ENCODE measurements at regions not wholly inside any gene's neighbourhood (a gene's known extent, or its start where the extent isn't known, plus 50 kb on each side); places are given as distances from the start of the nearest gene placed in this dataset.

DNA sequence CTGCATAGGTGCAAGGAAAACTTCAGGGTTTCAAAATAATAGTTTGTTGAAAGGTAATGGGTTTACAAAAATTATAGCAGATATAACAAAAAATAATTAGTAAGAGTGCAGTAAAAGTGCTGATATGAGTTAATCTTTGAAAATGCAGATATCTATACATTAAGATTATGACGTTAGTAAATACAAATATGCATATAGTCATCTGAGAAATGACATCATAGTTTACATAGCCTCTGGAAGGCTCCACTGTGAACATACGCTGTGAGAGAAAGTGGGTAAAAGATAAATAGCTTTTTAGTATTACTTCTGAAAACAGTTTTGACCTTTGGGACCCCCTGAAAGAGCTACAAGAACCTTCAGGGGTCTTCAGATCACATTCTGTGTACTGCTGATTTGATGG is 356.2 kb upstream of the SNX7 start:
- TF ChIP-seq, protein P1, sequence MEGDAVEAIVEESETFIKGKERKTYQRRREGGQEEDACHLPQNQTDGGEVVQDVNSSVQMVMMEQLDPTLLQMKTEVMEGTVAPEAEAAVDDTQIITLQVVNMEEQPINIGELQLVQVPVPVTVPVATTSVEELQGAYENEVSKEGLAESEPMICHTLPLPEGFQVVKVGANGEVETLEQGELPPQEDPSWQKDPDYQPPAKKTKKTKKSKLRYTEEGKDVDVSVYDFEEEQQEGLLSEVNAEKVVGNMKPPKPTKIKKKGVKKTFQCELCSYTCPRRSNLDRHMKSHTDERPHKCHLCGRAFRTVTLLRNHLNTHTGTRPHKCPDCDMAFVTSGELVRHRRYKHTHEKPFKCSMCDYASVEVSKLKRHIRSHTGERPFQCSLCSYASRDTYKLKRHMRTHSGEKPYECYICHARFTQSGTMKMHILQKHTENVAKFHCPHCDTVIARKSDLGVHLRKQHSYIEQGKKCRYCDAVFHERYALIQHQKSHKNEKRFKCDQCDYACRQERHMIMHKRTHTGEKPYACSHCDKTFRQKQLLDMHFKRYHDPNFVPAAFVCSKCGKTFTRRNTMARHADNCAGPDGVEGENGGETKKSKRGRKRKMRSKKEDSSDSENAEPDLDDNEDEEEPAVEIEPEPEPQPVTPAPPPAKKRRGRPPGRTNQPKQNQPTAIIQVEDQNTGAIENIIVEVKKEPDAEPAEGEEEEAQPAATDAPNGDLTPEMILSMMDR (IDR thresholded peaks at IDR 0.05; ENCODE audit: insufficient read depth, low read length, poor library complexity, severe bottlenecking): no peak
- DNase-seq (ENCODE audit: extremely low read depth, insufficient read length): no peak
- Histone ChIP-seq H3K36me3 (ENCODE audit: control insufficient read depth, insufficient read depth, low read length) (no peaks in the 10 kb centered on the region), H3K27me3 (replicated peaks; ENCODE audit: control insufficient read depth, insufficient read depth, low read length) (no peaks in the 10 kb centered on the region), H3K4me3 (replicated peaks; ENCODE audit: low read depth, low read length) (no peak overlapping the region)

- no peak for DNase-seq (ENCODE audit: extremely low read depth, insufficient read length)
- no peaks in the 10 kb centered on the region for H3K36me3 ChIP-seq (ENCODE audit: control insufficient read depth, insufficient read depth, low read length)
- TF ChIP-seq, protein P1 (IDR thresholded peaks at IDR 0.05; ENCODE audit: insufficient read depth, low read length, poor library complexity, severe bottlenecking): no peak
- H3K4me3 ChIP-seq (replicated peaks; ENCODE audit: low read depth, low read length): no peak overlapping the region
- H3K27me3 ChIP-seq (replicated peaks; ENCODE audit: control insufficient read depth, insufficient read depth, low read length): no peaks in the 10 kb centered on the region
Observed at GRCh38 chr1:98304888-98305287, 356.6 kb upstream of the SNX7 start.

DNA sequence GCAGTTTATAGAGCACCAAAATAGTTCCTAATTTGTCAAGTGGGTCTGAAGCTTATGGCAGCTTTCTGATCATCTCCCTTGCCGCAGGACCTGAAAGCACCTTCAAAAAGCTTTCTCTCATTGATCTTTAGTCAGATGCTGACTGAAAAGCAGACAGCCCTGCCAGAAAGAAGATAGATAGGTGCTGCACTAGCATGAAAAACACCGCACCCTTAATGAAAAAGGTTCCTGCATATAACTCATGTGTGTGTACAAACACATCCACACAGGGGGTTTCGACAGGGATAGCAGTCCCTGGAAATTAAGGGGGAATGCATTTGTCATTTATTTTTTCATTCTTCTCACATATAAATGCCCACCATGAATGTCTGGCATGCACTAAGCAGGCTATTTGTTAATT is 361.7 kb upstream of the SNX7 start:
- DNase-seq (ENCODE audit: extremely low read depth, insufficient read length): no peak
- TF ChIP-seq, protein P1 (IDR thresholded peaks at IDR 0.05; ENCODE audit: insufficient read depth, low read length, poor library complexity, severe bottlenecking): no peak
- Histone ChIP-seq H3K36me3 (ENCODE audit: control insufficient read depth, insufficient read depth, low read length) (no peaks in the 10 kb centered on the region), H3K27me3 (replicated peaks; ENCODE audit: control insufficient read depth, insufficient read depth, low read length) (no peaks in the 10 kb centered on the region), H3K4me3 (replicated peaks; ENCODE audit: low read depth, low read length) (no peak overlapping the region)

- TF ChIP-seq, protein P1 (IDR thresholded peaks at IDR 0.05; ENCODE audit: insufficient read depth, low read length, poor library complexity, severe bottlenecking): no peak
- Histone ChIP-seq H3K27me3 (replicated peaks; ENCODE audit: control insufficient read depth, insufficient read depth, low read length) (no peaks in the 10 kb centered on the region), H3K4me3 (replicated peaks; ENCODE audit: low read depth, low read length) (no peak overlapping the region), H3K36me3 (ENCODE audit: control insufficient read depth, insufficient read depth, low read length) (no peaks in the 10 kb centered on the region)
- DNase-seq (ENCODE audit: extremely low read depth, insufficient read length): no peak
Observed at GRCh38 chr1:98299313-98299712, 362.2 kb upstream of the SNX7 start.

- no peak overlapping the region for H3K4me3 ChIP-seq (replicated peaks; ENCODE audit: low read depth, low read length)
- H3K36me3 ChIP-seq (ENCODE audit: control insufficient read depth, insufficient read depth, low read length): no peaks in the 10 kb centered on the region
- H3K27me3 ChIP-seq (replicated peaks; ENCODE audit: control insufficient read depth, insufficient read depth, low read length): no peaks in the 10 kb centered on the region
- DNase-seq (ENCODE audit: extremely low read depth, insufficient read length): no peak
- TF ChIP-seq, protein P1 (IDR thresholded peaks at IDR 0.05; ENCODE audit: insufficient read depth, low read length, poor library complexity, severe bottlenecking): no peak
Observed at GRCh38 chr1:98298319-98298718, 363.2 kb upstream of the SNX7 start.

GRCh38 chr1:98296681-98297080 is 364.8 kb upstream of the SNX7 start:
- no peak for DNase-seq (ENCODE audit: extremely low read depth, insufficient read length)
- H3K4me3 ChIP-seq (replicated peaks; ENCODE audit: low read depth, low read length): no peak overlapping the region
- TF ChIP-seq, protein P1 (IDR thresholded peaks at IDR 0.05; ENCODE audit: insufficient read depth, low read length, poor library complexity, severe bottlenecking): no peak

More at GRCh38 chr1:98296681-98297080, 364.8 kb upstream of the SNX7 start:
- H3K27me3 ChIP-seq (replicated peaks; ENCODE audit: control insufficient read depth, insufficient read depth, low read length): no peaks in the 10 kb centered on the region
- no peaks in the 10 kb centered on the region for H3K36me3 ChIP-seq (ENCODE audit: control insufficient read depth, insufficient read depth, low read length)
